Central memory CD8-positive, alpha-beta T cell (primary cell): ENCODE measurements at regions not wholly inside any gene's neighbourhood (a gene's known extent, or its start where the extent isn't known, plus 50 kb on each side); places are given as distances from the start of the nearest gene placed in this dataset.

ENCODE experiments used
- ATAC-seq: fragments of 150-1000 bp; cut with Tn5 transposase; replicated peaks from 2 replicates; pipeline ENCODE4 v1.10.0; 2022; ENCODE audit warnings: mild to moderate bottlenecking, moderate FRiP score, moderate number of reproducible peaks; ENCODE audit not compliant: poor library complexity, severe bottlenecking; ENCODE audit errors: extremely low read depth
- DNase-seq, 2 donors: peaks; one replicate each; pipeline ENCODE4 v3.0.0; 2021; ENCODE audit warnings: low spot score in 2 of 2
- H3K27ac Mint-ChIP-seq: one replicate; pipeline ENCODE4 v1.8.0; 2022; ENCODE audit warnings: low read depth, mild to moderate bottlenecking, moderate library complexity, mixed read lengths
- H3K27me3 Mint-ChIP-seq: one replicate; pipeline ENCODE4 v1.8.0; 2022; ENCODE audit warnings: mixed read lengths
- H3K36me3 Mint-ChIP-seq: one replicate; pipeline ENCODE4 v1.8.0; 2022; ENCODE audit warnings: mild to moderate bottlenecking, moderate library complexity, mixed read lengths; ENCODE audit not compliant: insufficient read depth
- H3K4me1 Mint-ChIP-seq: one replicate; pipeline ENCODE4 v1.8.0; 2022; ENCODE audit warnings: mixed read lengths
- H3K4me3 Mint-ChIP-seq: one replicate; pipeline ENCODE4 v1.8.0; 2022; ENCODE audit warnings: mild to moderate bottlenecking, moderate library complexity, mixed read lengths
- H3K9me3 Mint-ChIP-seq: one replicate; pipeline ENCODE4 v1.8.0; 2022; ENCODE audit warnings: mixed read lengths

DNA sequence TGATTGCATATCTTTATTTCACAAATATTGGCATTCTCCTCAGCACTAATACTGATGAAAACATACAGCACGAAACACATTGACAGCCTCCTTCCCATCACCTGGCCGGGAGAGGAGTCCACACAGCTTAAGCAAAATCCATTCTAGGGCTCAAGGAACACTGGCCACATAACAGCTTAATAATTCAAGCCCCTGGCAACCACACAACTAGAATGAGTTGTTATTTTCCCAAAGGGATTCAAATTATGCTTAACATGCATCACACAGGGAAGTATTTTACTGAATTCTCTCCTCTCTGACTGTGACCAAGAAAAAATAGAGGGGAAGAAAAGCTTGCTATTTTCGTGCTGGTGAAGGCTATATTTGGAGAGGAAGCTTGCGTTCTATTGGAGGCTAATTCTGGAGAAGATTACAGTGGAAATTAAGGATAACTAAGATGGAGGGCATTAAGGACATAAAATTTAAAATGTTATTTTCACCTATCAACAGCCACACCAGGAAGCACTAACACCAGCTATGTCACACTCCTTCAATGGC, 198.5 kb downstream of the ADGRG6 start:
- H3K27ac Mint-ChIP-seq: no peak overlapping the region

DNA sequence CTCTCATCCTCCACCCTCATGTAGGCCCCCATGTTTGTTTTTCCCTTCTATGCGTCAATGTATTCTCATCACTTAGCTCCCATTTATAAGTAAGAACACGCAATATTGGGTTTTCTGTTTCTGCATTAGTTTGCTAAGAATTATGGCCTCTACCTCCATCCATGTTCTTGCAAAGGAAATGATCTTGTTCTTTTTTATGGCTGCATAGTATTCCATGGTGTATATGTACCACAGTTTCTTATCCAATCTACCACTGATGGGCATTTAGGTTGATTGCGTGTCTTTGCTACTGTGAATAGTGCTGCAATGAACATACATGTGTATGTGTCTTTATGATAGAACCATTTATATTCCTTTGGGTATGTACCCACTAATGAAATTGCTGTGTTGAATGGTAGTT, 200.0 kb downstream of the ADGRG6 start:
- DNase-seq (no peak), ATAC-seq (no peak)
- Mint-ChIP-seq H3K27me3 (peaks cover 4% of the 10 kb centered on the region), H3K4me3 (no peak overlapping the region), H3K27ac (no peak overlapping the region), H3K36me3 (no peaks in the 10 kb centered on the region), H3K9me3 (peaks cover 13% of the 10 kb centered on the region), H3K4me1 (no peaks in the 10 kb centered on the region)

More for the DNA sequence above, 198.5 kb downstream of the ADGRG6 start:
- Mint-ChIP-seq H3K27me3 (peaks cover 9% of the 10 kb centered on the region), H3K36me3 (no peaks in the 10 kb centered on the region), H3K4me3 (no peak overlapping the region), H3K4me1 (no peaks in the 10 kb centered on the region), H3K9me3 (peaks cover 13% of the 10 kb centered on the region)
- ATAC-seq (no peak), DNase-seq (no peak)

DNA sequence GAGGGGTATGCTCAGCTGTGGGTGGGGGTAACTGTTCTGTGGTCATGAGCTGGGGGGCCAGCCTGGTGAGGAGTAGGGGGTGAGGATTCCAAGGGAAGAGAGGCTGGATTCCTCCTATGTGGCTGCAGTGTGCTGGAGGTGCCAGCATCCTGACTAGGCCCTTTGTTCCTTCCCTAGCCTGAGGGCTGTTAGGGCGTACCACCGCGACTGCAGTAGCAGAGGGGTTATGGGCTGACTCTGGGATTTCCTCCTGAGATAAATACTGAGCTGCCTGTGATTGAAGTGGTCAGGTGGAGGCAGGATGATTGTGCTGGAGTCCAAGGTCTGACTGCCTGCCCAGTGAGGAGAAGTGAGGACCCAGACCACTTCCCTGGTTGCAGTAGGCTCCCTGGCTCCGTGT, 205.3 kb downstream of the ADGRG6 start:
- Mint-ChIP-seq H3K9me3 (peaks cover 10% of the 10 kb centered on the region), H3K4me3 (no peak overlapping the region), H3K36me3 (no peaks in the 10 kb centered on the region), H3K27me3 (peaks cover 40% of the 10 kb centered on the region), H3K27ac (no peak overlapping the region), H3K4me1 (no peaks in the 10 kb centered on the region)
- ATAC-seq (no peak), DNase-seq (no peak)

GRCh38 chr6:142510211-142510610, 208.4 kb downstream of the ADGRG6 start:
- Mint-ChIP-seq H3K36me3 (no peaks in the 10 kb centered on the region), H3K27ac (no peak overlapping the region), H3K4me3 (no peak overlapping the region), H3K9me3 (no peaks in the 10 kb centered on the region), H3K27me3 (peaks cover 68% of the 10 kb centered on the region), H3K4me1 (no peaks in the 10 kb centered on the region)
- no peak for DNase-seq
- ATAC-seq: no peak

DNA sequence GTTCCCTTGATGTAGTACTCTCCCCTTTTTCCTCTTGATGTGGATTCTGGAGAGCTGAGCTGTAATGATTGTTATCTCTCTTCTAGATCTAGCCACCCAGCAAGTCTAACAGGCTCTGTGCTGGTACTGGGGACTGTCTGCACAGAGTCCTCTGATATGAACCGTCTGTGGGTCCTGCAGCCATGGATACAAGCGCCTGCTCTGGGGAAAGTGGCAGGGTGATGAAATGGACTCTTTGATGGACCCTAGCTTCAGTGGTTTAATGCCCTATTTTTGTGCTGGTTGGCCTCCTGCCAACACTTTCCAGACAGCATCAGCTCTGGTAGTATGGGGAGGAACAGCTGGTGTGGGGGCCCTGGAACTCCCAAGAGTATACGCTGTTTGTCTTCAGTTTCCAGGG, 216.3 kb downstream of the ADGRG6 start:
- ATAC-seq: no peak
- no peaks in the 10 kb centered on the region for H3K4me1 Mint-ChIP-seq
- no peak overlapping the region for H3K27ac Mint-ChIP-seq
- no peaks in the 10 kb centered on the region for H3K9me3 Mint-ChIP-seq
- no peaks in the 10 kb centered on the region for H3K36me3 Mint-ChIP-seq
- H3K4me3 Mint-ChIP-seq: no peak overlapping the region
- DNase-seq: no peak
- peaks cover 87% of the 10 kb centered on the region for H3K27me3 Mint-ChIP-seq

- ATAC-seq: no peak
- DNase-seq: no peak
- Mint-ChIP-seq H3K36me3 (no peaks in the 10 kb centered on the region), H3K27ac (no peak overlapping the region), H3K4me1 (no peaks in the 10 kb centered on the region), H3K4me3 (no peak overlapping the region), H3K9me3 (no peaks in the 10 kb centered on the region), H3K27me3 (peaks cover 87% of the 10 kb centered on the region)
Measured at GRCh38 chr6:142518761-142519160, 217.0 kb downstream of the ADGRG6 start.

GRCh38 chr6:142521791-142522190, 220.0 kb downstream of the ADGRG6 start:
- DNase-seq: no peak
- no peaks in the 10 kb centered on the region for H3K4me1 Mint-ChIP-seq
- no peaks in the 10 kb centered on the region for H3K36me3 Mint-ChIP-seq
- H3K4me3 Mint-ChIP-seq: no peak overlapping the region
- no peaks in the 10 kb centered on the region for H3K9me3 Mint-ChIP-seq
- H3K27me3 Mint-ChIP-seq: peaks cover 88% of the 10 kb centered on the region
- ATAC-seq: no peak
- no peak overlapping the region for H3K27ac Mint-ChIP-seq

GRCh38 chr6:142523515-142524375, 221.9 kb downstream of the ADGRG6 start:
- no peaks in the 10 kb centered on the region for H3K4me1 Mint-ChIP-seq
- H3K36me3 Mint-ChIP-seq: no peaks in the 10 kb centered on the region
- no peak for DNase-seq
- no peak for ATAC-seq
- H3K27ac Mint-ChIP-seq: no peak overlapping the region
- no peaks in the 10 kb centered on the region for H3K9me3 Mint-ChIP-seq
- H3K4me3 Mint-ChIP-seq: no peak overlapping the region
- H3K27me3 Mint-ChIP-seq: peaks cover 75% of the 10 kb centered on the region

GRCh38 chr6:142530566-142530965, 228.8 kb downstream of the ADGRG6 start:
- Mint-ChIP-seq H3K27me3 (peaks cover 35% of the 10 kb centered on the region), H3K4me1 (no peaks in the 10 kb centered on the region), H3K4me3 (no peak overlapping the region), H3K9me3 (no peaks in the 10 kb centered on the region), H3K27ac (no peak overlapping the region), H3K36me3 (no peaks in the 10 kb centered on the region)
- ATAC-seq: no peak
- DNase-seq: no peak

DNA sequence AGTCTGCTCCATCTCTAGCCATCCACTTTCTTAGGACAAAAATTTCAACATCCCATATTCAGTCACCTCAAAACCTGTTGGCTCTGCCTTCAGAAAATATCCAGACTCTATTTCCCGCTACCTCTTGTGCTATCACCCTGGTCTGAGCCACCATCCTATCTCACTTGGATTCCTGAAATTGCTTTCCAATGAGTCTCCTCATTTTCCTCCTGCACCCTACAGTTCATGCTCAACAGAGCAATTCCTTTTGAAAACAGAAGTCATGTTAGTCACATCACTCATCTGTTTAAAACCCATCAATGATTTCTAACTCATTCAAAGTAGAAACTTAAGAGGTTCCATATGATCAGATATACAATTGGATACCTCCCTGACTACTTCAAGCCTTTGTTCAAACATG, 229.9 kb downstream of the ADGRG6 start:
- Mint-ChIP-seq H3K27me3 (peaks cover 26% of the 10 kb centered on the region), H3K4me1 (no peaks in the 10 kb centered on the region), H3K36me3 (no peaks in the 10 kb centered on the region), H3K27ac (no peak overlapping the region), H3K9me3 (no peaks in the 10 kb centered on the region), H3K4me3 (no peak overlapping the region)
- ATAC-seq (no peak), DNase-seq (no peak)

DNA sequence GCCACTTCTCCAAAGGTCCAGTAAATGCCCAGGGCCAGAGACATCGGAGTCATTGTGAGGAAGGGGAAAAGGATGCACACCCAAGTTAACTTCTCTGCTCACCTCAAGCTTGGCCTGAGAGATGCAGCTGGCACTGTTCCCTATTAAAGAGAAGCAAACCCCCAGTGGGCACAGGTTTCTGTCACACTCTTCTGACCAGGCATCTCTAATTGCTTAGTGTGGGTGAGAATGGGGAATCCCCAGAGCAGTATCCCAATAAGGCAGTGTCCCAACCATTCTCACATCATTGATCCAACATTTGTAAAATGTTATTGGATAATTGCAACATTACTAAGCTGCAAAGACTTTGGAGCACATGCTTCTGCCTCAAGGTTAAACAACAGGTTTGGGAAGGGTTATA, 232.3 kb downstream of the ADGRG6 start:
- Mint-ChIP-seq H3K27me3 (peaks cover 26% of the 10 kb centered on the region), H3K9me3 (peaks cover 6% of the 10 kb centered on the region), H3K4me1 (peaks cover 4% of the 10 kb centered on the region), H3K4me3 (no peak overlapping the region), H3K27ac (no peak overlapping the region), H3K36me3 (no peaks in the 10 kb centered on the region)
- DNase-seq: no peak
- no peak for ATAC-seq

GRCh38 chr6:142534484-142534883, 232.7 kb downstream of the ADGRG6 start:
- H3K4me3 Mint-ChIP-seq: no peak overlapping the region
- peaks cover 6% of the 10 kb centered on the region for H3K9me3 Mint-ChIP-seq
- H3K27ac Mint-ChIP-seq: no peak overlapping the region
- no peaks in the 10 kb centered on the region for H3K36me3 Mint-ChIP-seq
- H3K4me1 Mint-ChIP-seq: peaks cover 4% of the 10 kb centered on the region
- DNase-seq: no peak
- H3K27me3 Mint-ChIP-seq: peaks cover 26% of the 10 kb centered on the region
- ATAC-seq: no peak
